ENCODE measurements at regions not wholly inside any gene's neighbourhood (a gene's known extent, or its start where the extent isn't known, plus 50 kb on each side); places are given as distances from the start of the nearest gene placed in this dataset.

GRCh38 chr12:84561351-84561750 is 351.2 kb downstream of the SLC6A15 start:
- no peak for TF ChIP-seq CTCF (IDR thresholded peaks at IDR 0.05; ENCODE audit: borderline replicate concordance, insufficient read depth, low read depth, low read length)
- H3K4me3 ChIP-seq (ENCODE audit: low read depth, low read length): no peak overlapping the region

GRCh38 chr12:84554199-84554723 is 358.3 kb downstream of the SLC6A15 start:
- TF ChIP-seq CTCF (IDR thresholded peaks at IDR 0.05; ENCODE audit: borderline replicate concordance, insufficient read depth, low read depth, low read length): no peak
- H3K4me3 ChIP-seq (ENCODE audit: low read depth, low read length): no peak overlapping the region

- no peak for TF ChIP-seq CTCF (IDR thresholded peaks at IDR 0.05; ENCODE audit: borderline replicate concordance, insufficient read depth, low read depth, low read length)
- no peak overlapping the region for H3K4me3 ChIP-seq (ENCODE audit: low read depth, low read length)
Measured at GRCh38 chr12:84553331-84554117, 359.1 kb downstream of the SLC6A15 start.

- no peak for TF ChIP-seq CTCF (IDR thresholded peaks at IDR 0.05; ENCODE audit: borderline replicate concordance, insufficient read depth, low read depth, low read length)
- H3K4me3 ChIP-seq (ENCODE audit: low read depth, low read length): no peak overlapping the region
Measured at GRCh38 chr12:84551373-84551772, 361.2 kb downstream of the SLC6A15 start.

GRCh38 chr12:84550518-84550917 is 362.1 kb downstream of the SLC6A15 start:
- H3K4me3 ChIP-seq (ENCODE audit: low read depth, low read length): no peak overlapping the region
- TF ChIP-seq CTCF (IDR thresholded peaks at IDR 0.05; ENCODE audit: borderline replicate concordance, insufficient read depth, low read depth, low read length): no peak

GRCh38 chr12:84542289-84542688 is 370.3 kb downstream of the SLC6A15 start:
- TF ChIP-seq CTCF (IDR thresholded peaks at IDR 0.05; ENCODE audit: borderline replicate concordance, insufficient read depth, low read depth, low read length): no peak
- no peak overlapping the region for H3K4me3 ChIP-seq (ENCODE audit: low read depth, low read length)

GRCh38 chr12:84537666-84538065 is 374.9 kb downstream of the SLC6A15 start:
- no peak for TF ChIP-seq CTCF (IDR thresholded peaks at IDR 0.05; ENCODE audit: borderline replicate concordance, insufficient read depth, low read depth, low read length)
- no peak overlapping the region for H3K4me3 ChIP-seq (ENCODE audit: low read depth, low read length)
